HepG2 (cell line): ENCODE measurements at regions not wholly inside any gene's neighbourhood (a gene's known extent, or its start where the extent isn't known, plus 50 kb on each side); places are given as distances from the start of the nearest gene placed in this dataset.

ENCODE experiments used
- ATAC-seq: fragments of 200-7000 bp; cut with Tn5 transposase; 3 replicates; pipeline ENCODE4 v1.9.1; 2020; ENCODE audit warnings: mild to moderate bottlenecking, moderate library complexity
- BruUV-seq: library from RNA; stranded (reverse); fragments of 400-500 nt; replicated peaks from 2 replicates; lab custom pipeline; 2021; lab: Mats Ljungman, UMichigan
- CTCF ChIA-PET: fragments of 300-600 bp; formaldehyde crosslinking; extraction: SDS; loops from one replicate; lab custom pipeline; 2021; ENCODE audit warnings: low total read pairs, inconsistent platforms, low intra/inter-chr PET ratio; lab: Yijun Ruan, JAX
- POLR2A ChIA-PET: fragments of 350-600 bp; sonication (Branson Sonifier 250); formaldehyde crosslinking; loops from one replicate; lab custom pipeline; 2020; ENCODE audit warnings: antibody characterized with exemption, inconsistent platforms; lab: Yijun Ruan, JAX
- DNase-seq: peaks from one replicate; pipeline ENCODE4 v3.0.0-alpha.2; 2015; ENCODE audit warnings: low spot score
- FAIRE-seq: peaks from 3 replicates; lab custom pipeline; 2011; peaks lifted over from hg19 to GRCh38; lab: Jason Lieb, UNC
- H2AFZ ChIP-seq: one replicate; pipeline ENCODE4 v1.6.1; 2011; ENCODE audit warnings: low read length, inconsistent platforms
- H3K27ac ChIP-seq: fragments of 300-600 bp; 3 replicates; pipeline ENCODE4 v1.8.0; 2011; ENCODE audit warnings: mixed run types, mild to moderate bottlenecking, mixed read lengths, low read length, inconsistent platforms; ENCODE audit not compliant: insufficient read depth; ENCODE audit errors: extremely low read length
- H3K27me3 ChIP-seq, 2 experiments: fragments of 200-600 bp in 1 of 2; 2 replicates in 1 of 2; 3 replicates in 1 of 2; pipeline versions ENCODE4 v1.6.0 to v1.8.0; 2011; ENCODE audit warnings: low read length in 2 of 2, mild to moderate bottlenecking in 2 of 2, moderate library complexity in 2 of 2, inconsistent platforms in 1 of 2; ENCODE audit not compliant: insufficient read depth in 2 of 2, control insufficient read depth in 1 of 2
- H3K36me3 ChIP-seq, 2 experiments: fragments of 200-600 bp in 1 of 2; replicated peaks in 1 of 2; 2 replicates in 1 of 2; 3 replicates in 1 of 2; pipeline versions ENCODE4 v1.5.1 to v1.8.0; 2011; ENCODE audit warnings: low read length in 2 of 2, inconsistent platforms in 1 of 2; ENCODE audit not compliant: insufficient read depth in 2 of 2, control insufficient read depth in 1 of 2
- H3K4me1 ChIP-seq: 2 replicates; pipeline ENCODE4 v1.5.1; 2012; ENCODE audit warnings: low read length, inconsistent platforms; ENCODE audit not compliant: insufficient read depth
- H3K4me2 ChIP-seq: 2 replicates; pipeline ENCODE4 v1.6.0; 2011; ENCODE audit warnings: low read depth, low read length, inconsistent platforms
- H3K4me3 ChIP-seq, 3 experiments: fragments of 200-600 bp in 1 of 3; sonication (generic), shearing (Covaris generic) in 1 of 3; replicated peaks in 1 of 3; 2 replicates each; pipeline ENCODE4 v1.5.1; 2011 to 2016; ENCODE audit warnings: low read length in 3 of 3, inconsistent platforms in 2 of 3, low read depth in 2 of 3, mild to moderate bottlenecking in 2 of 3, control low read depth in 1 of 3, mixed read lengths in 1 of 3; ENCODE audit not compliant: insufficient read depth in 1 of 3
- H3K79me2 ChIP-seq: one replicate; pipeline ENCODE4 v1.6.1; 2011; ENCODE audit warnings: low read length, inconsistent platforms; ENCODE audit not compliant: insufficient read depth
- H3K9ac ChIP-seq: 2 replicates; pipeline ENCODE4 v1.6.0; 2011; ENCODE audit warnings: mild to moderate bottlenecking, low read depth, low read length, inconsistent platforms; ENCODE audit not compliant: insufficient read depth
- H3K9me3 ChIP-seq: 2 replicates; pipeline ENCODE4 v1.5.1; 2012; ENCODE audit warnings: mild to moderate bottlenecking, low read length
- H4K20me1 ChIP-seq: 2 replicates; pipeline ENCODE4 v1.6.0; 2011; ENCODE audit warnings: inconsistent platforms, mild to moderate bottlenecking, low read length, moderate library complexity; ENCODE audit not compliant: insufficient read depth
- MNT ChIP-seq: fragments of 450-650 bp; IDR thresholded peaks from 2 replicates; pipeline ENCODE4 v1.6.1; 2016
- TEF ChIP-seq: sonication (generic); formaldehyde crosslinking; IDR thresholded peaks from 2 replicates; pipeline ENCODE4 v1.5.0; 2020; ENCODE audit warnings: missing genetic modification reagents
- ZNF646 ChIP-seq: sonication (generic); formaldehyde crosslinking; IDR thresholded peaks from 2 replicates; pipeline ENCODE4 v1.9.0; 2021; ENCODE audit warnings: mild to moderate bottlenecking, missing genetic modification reagents
- ZNF703 ChIP-seq: sonication (generic); formaldehyde crosslinking; IDR thresholded peaks from 2 replicates; pipeline ENCODE4 v1.5.1; 2020; ENCODE audit warnings: missing genetic modification reagents, mild to moderate bottlenecking, moderate library complexity, borderline replicate concordance
- ZNF879 ChIP-seq: sonication (generic); formaldehyde crosslinking; IDR thresholded peaks from 2 replicates; pipeline ENCODE4 v1.8.1; 2023; ENCODE audit warnings: missing genetic modification reagents
- WGBS: methylation state at CpG from one replicate; pipeline ENCODE4 v1.1.6; 2017; ENCODE audit warnings: low lambda C conversion rate; 5-methylcytosine and 5-hydroxymethylcytosine counted together
- in situ Hi-C: cut with HindIII; loops from 2 replicates; pipeline ENCODE4 v1.10.0; 2017; ENCODE audit warnings: low pct_unique_long_range_greater_than_20kb; ENCODE audit not compliant: extremely low pct_ligation_motif_present
- intact Hi-C: fragments of 100-400 bp; cut with micrococcal nuclease; formaldehyde crosslinking; loops from one replicate; pipeline ENCODE4 v1.10.0; 2022; ENCODE audit not compliant: unreplicated experiment

- TF ChIP-seq ZNF646 (CRISPR knock-in tag), result no peak
- TF ChIP-seq ZNF879 (CRISPR knock-in tag), result no peak
- no peak for TF ChIP-seq TEF (CRISPR knock-in tag)
- TF ChIP-seq, all 625 proteins: peak for 0
Observed at GRCh38 chr7:131929632-131930031, 373.2 kb upstream of the PODXL start (continued).

- Histone ChIP-seq H3K4me2 (no peak overlapping the region), H3K9ac (no peak overlapping the region)
- no peak for TF ChIP-seq ZNF703
- TF ChIP-seq MNT, result peak; percentile 22; the same call in 1 of the 2 replicates
- TF ChIP-seq, all 625 proteins: peak for 1
- no peak overlapping the region for H3K4me3 ChIP-seq
- H4K20me1 ChIP-seq, result no peaks in the 10 kb centered on the region
- H3K27ac ChIP-seq, result no peak overlapping the region
- H3K27me3 ChIP-seq, result no peaks in the 10 kb centered on the region
- BruUV-seq, result no TSS peak
- intact Hi-C loops (no loop called here), in situ Hi-C loops (no loop called here)
- H3K4me1 ChIP-seq, result no peaks in the 10 kb centered on the region
- 12% methylated on average over 10 of the region's 12 CpGs for WGBS
- no peaks in the 10 kb centered on the region for H3K36me3 ChIP-seq
- H3K9me3 ChIP-seq, result no peaks in the 10 kb centered on the region
- H3K79me2 ChIP-seq, result no peaks in the 10 kb centered on the region
- DNase-seq, result no peak
- no peak for ATAC-seq
- no peak for FAIRE-seq
- ChIA-PET POLR2A (no interaction called here), CTCF (no interaction called here)
- H2AFZ ChIP-seq, result no peak overlapping the region
Observed at GRCh38 chr7:131927770-131928423, 371.5 kb upstream of the PODXL start.
